HEK293 (cell line): ENCODE measurements at regions not wholly inside any gene's neighbourhood (a gene's known extent, or its start where the extent isn't known, plus 50 kb on each side); places are given as distances from the start of the nearest gene placed in this dataset.

Experiments used
- CTCF ChIA-PET: fragments of 350-600 bp; formaldehyde crosslinking; extraction: SDS; loops from one replicate; lab custom pipeline; 2021; ENCODE audit warnings: antibody characterized with exemption; lab: Yijun Ruan, JAX
- POLR2A ChIA-PET: fragments of 300-600 bp; formaldehyde crosslinking; extraction: SDS; loops from one replicate; lab custom pipeline; 2020; ENCODE audit warnings: antibody characterized with exemption, inconsistent platforms; lab: Yijun Ruan, JAX
- H3K27ac ChIP-seq: fragments of 200-500 bp; sonication (Bioruptor generic); 2 replicates; pipeline ENCODE4 v1.5.1; 2014; ENCODE audit warnings: low read depth, low read length, control low read depth, inconsistent platforms; ENCODE audit errors: extremely low read depth
- H3K36me3 ChIP-seq, 2 experiments: fragments of 200-500 bp in 1 of 2; sonication (Bioruptor generic) in 1 of 2; 1 replicate in 1 of 2; 2 replicates in 1 of 2; pipeline ENCODE4 v1.5.1; 2014 to 2017; ENCODE audit warnings: inconsistent platforms in 2 of 2, low read length in 2 of 2; ENCODE audit not compliant: control insufficient read depth in 2 of 2, insufficient read depth in 1 of 2
- H3K4me1 ChIP-seq: fragments of 200-500 bp; sonication (Bioruptor generic); 2 replicates; pipeline ENCODE4 v1.5.1; 2014; ENCODE audit warnings: mild to moderate bottlenecking, low read length, inconsistent platforms; ENCODE audit not compliant: control insufficient read depth, insufficient read depth
- H3K4me3 ChIP-seq: 2 replicates; pipeline ENCODE4 v1.5.1; 2011; ENCODE audit warnings: low read depth, mild to moderate bottlenecking, control low read depth, low read length, moderate library complexity
- H3K9me3 ChIP-seq: fragments of 200-500 bp; sonication (Bioruptor generic); 2 replicates; pipeline ENCODE4 v1.5.1; 2014; ENCODE audit warnings: low read depth, low read length, inconsistent platforms; ENCODE audit not compliant: control insufficient read depth, insufficient read depth
- BCL11B ChIP-seq: fragments of 450-650 bp; formaldehyde crosslinking; IDR thresholded peaks from 2 replicates; pipeline ENCODE4 v1.5.1; 2016; ENCODE audit warnings: low read depth, missing biosample characterization, missing genetic modification characterization
- FEZF1 ChIP-seq: fragments of 450-650 bp; formaldehyde crosslinking; IDR thresholded peaks from 2 replicates; pipeline ENCODE4 v1.5.1; 2016; ENCODE audit warnings: missing biosample characterization, missing genetic modification characterization
- GLIS2 ChIP-seq: fragments of 450-650 bp; formaldehyde crosslinking; IDR thresholded peaks from 2 replicates; pipeline ENCODE4 v1.5.1; 2016; ENCODE audit warnings: missing biosample characterization, missing genetic modification characterization
- OSR2 ChIP-seq: fragments of 450-650 bp; formaldehyde crosslinking; IDR thresholded peaks from 2 replicates; pipeline ENCODE4 v1.5.1; 2016; ENCODE audit warnings: missing biosample characterization, missing genetic modification characterization
- PRDM6 ChIP-seq: fragments of 450-650 bp; formaldehyde crosslinking; IDR thresholded peaks from 2 replicates; pipeline ENCODE4 v1.5.1; 2017; ENCODE audit warnings: missing biosample characterization, missing genetic modification characterization
- ZBTB10 ChIP-seq: fragments of 450-650 bp; formaldehyde crosslinking; IDR thresholded peaks from 2 replicates; pipeline ENCODE4 v1.5.1; 2016; ENCODE audit warnings: missing biosample characterization, missing genetic modification characterization
- ZNF10 ChIP-seq: fragments of 450-650 bp; formaldehyde crosslinking; IDR thresholded peaks from 2 replicates; pipeline ENCODE4 v1.5.1; 2017; ENCODE audit warnings: missing biosample characterization, missing genetic modification characterization
- ZNF155 ChIP-seq: fragments of 450-650 bp; formaldehyde crosslinking; IDR thresholded peaks from 2 replicates; pipeline ENCODE4 v1.5.1; 2016; ENCODE audit warnings: missing biosample characterization, missing genetic modification characterization
- ZNF16 ChIP-seq: fragments of 450-650 bp; formaldehyde crosslinking; IDR thresholded peaks from 2 replicates; pipeline ENCODE4 v1.5.1; 2016; ENCODE audit warnings: low read depth, missing biosample characterization, missing genetic modification characterization
- ZNF169 ChIP-seq: fragments of 450-650 bp; formaldehyde crosslinking; IDR thresholded peaks from 2 replicates; pipeline ENCODE4 v1.5.1; 2016; ENCODE audit warnings: missing biosample characterization, missing genetic modification characterization
- ZNF23 ChIP-seq: fragments of 450-650 bp; formaldehyde crosslinking; IDR thresholded peaks from 2 replicates; pipeline ENCODE4 v1.5.1; 2016; ENCODE audit warnings: missing biosample characterization, missing genetic modification characterization, borderline replicate concordance
- ZNF302 ChIP-seq: fragments of 450-650 bp; formaldehyde crosslinking; IDR thresholded peaks from 2 replicates; pipeline ENCODE4 v1.5.1; 2016; ENCODE audit warnings: missing biosample characterization, missing genetic modification characterization, low read depth
- ZNF404 ChIP-seq: fragments of 450-650 bp; formaldehyde crosslinking; IDR thresholded peaks from 2 replicates; pipeline ENCODE4 v1.5.1; 2017; ENCODE audit warnings: missing biosample characterization, missing genetic modification characterization
- ZNF48 ChIP-seq: fragments of 450-650 bp; formaldehyde crosslinking; IDR thresholded peaks from 2 replicates; pipeline ENCODE4 v1.5.1; 2016; ENCODE audit warnings: missing biosample characterization, missing genetic modification characterization
- ZNF555 ChIP-seq: fragments of 450-650 bp; formaldehyde crosslinking; conservative IDR thresholded peaks from 2 replicates; pipeline ENCODE4 v1.5.1; 2017; ENCODE audit warnings: missing biosample characterization, mild to moderate bottlenecking, missing genetic modification characterization, inconsistent platforms
- ZNF600 ChIP-seq: fragments of 450-650 bp; formaldehyde crosslinking; IDR thresholded peaks from 2 replicates; pipeline ENCODE4 v1.5.1; 2016; ENCODE audit warnings: missing biosample characterization, missing genetic modification characterization
- ZNF629 ChIP-seq: fragments of 450-650 bp; formaldehyde crosslinking; IDR thresholded peaks from 2 replicates; pipeline ENCODE4 v1.5.1; 2017; ENCODE audit warnings: missing biosample characterization, missing genetic modification characterization
- ZNF791 ChIP-seq: fragments of 450-650 bp; formaldehyde crosslinking; IDR thresholded peaks from 2 replicates; pipeline ENCODE4 v1.5.1; 2016; ENCODE audit warnings: missing biosample characterization, missing genetic modification characterization
- ZSCAN30 ChIP-seq: fragments of 450-650 bp; IDR thresholded peaks from 2 replicates; pipeline ENCODE4 v1.5.1; 2018; ENCODE audit warnings: missing biosample characterization, mild to moderate bottlenecking, missing genetic modification characterization, moderate library complexity
- ZXDB ChIP-seq: fragments of 450-650 bp; formaldehyde crosslinking; IDR thresholded peaks from 2 replicates; pipeline ENCODE4 v1.5.1; 2016; ENCODE audit warnings: missing biosample characterization, missing genetic modification characterization

- Histone ChIP-seq H3K4me1 (peaks cover 3% of the 10 kb centered on the region; the same call in 1 of the 2 replicates), H3K9me3 (no peaks in the 10 kb centered on the region), H3K36me3 (no peaks in the 10 kb centered on the region), H3K27ac (no peak overlapping the region), H3K4me3 (no peak overlapping the region)
- ChIA-PET POLR2A (no interaction called here), CTCF (no interaction called here)
- TF ChIP-seq ZNF48 (tag by site-specific recombination) (no peak), ZNF302 (tag by site-specific recombination) (no peak), ZBTB10 (no peak), ZNF16 (tag by site-specific recombination) (no peak)
Observed at GRCh38 chr12:114888928-114889584, 205.1 kb upstream of the TBX3 start.

- CTCF ChIA-PET = no interaction called here
- Histone ChIP-seq H3K4me3 (no peak overlapping the region), H3K4me1 (peaks cover 3% of the 10 kb centered on the region; the same call in 1 of the 2 replicates), H3K27ac (no peak overlapping the region), H3K9me3 (no peaks in the 10 kb centered on the region), H3K36me3 (no peaks in the 10 kb centered on the region)
- no peak for TF ChIP-seq FEZF1
- TF ChIP-seq ZNF555 (tag by site-specific recombination) = no peak
- TF ChIP-seq BCL11B (tag by site-specific recombination) = no peak
- TF ChIP-seq ZNF169 (tag by site-specific recombination) = no peak
- TF ChIP-seq ZNF10 (tag by site-specific recombination) = no peak
- no peak for TF ChIP-seq ZSCAN30 (tag by site-specific recombination)
- TF ChIP-seq OSR2 (tag by site-specific recombination) = 0 out of 2 replicates have a peak, but pooled peaks have one; percentile 27
- 0 out of 2 replicates have a peak, but pooled peaks have one; percentile 16 for TF ChIP-seq ZNF629 (tag by site-specific recombination)
- no peak for TF ChIP-seq ZNF791 (tag by site-specific recombination)
- TF ChIP-seq ZNF23 = no peak
- TF ChIP-seq ZNF600 (tag by site-specific recombination) = peak; percentile 13; the same call in 1 of the 2 replicates
- no peak for TF ChIP-seq ZNF404
- TF ChIP-seq GLIS2 (tag by site-specific recombination) = no peak
- no peak for TF ChIP-seq ZXDB
- 0 out of 2 replicates have a peak, but pooled peaks have one; percentile 31 for TF ChIP-seq PRDM6 (tag by site-specific recombination)
- no peak for TF ChIP-seq ZNF155
- POLR2A ChIA-PET = no interaction called here
Observed at GRCh38 chr12:114888448-114888847, 204.5 kb upstream of the TBX3 start.
